GM23248 (cell line): ENCODE measurements at regions not wholly inside any gene's neighbourhood (a gene's known extent, or its start where the extent isn't known, plus 50 kb on each side); places are given as distances from the start of the nearest gene placed in this dataset.

Experiments
- DNase-seq: peaks from one replicate; pipeline ENCODE4 v3.0.0-alpha.2; 2015
- H2AFZ ChIP-seq: fragments of 200-600 bp; sonication (generic); 2 replicates; pipeline ENCODE4 v1.6.1; 2016; ENCODE audit warnings: antibody characterized with exemption
- H3F3A ChIP-seq: fragments of 200-600 bp; sonication (generic); 2 replicates; pipeline ENCODE4 v1.6.1; 2016; ENCODE audit warnings: mild to moderate bottlenecking, antibody characterized with exemption, mixed run types; ENCODE audit not compliant: insufficient read depth
- H3K27ac ChIP-seq: fragments of 200-600 bp; sonication (generic); 2 replicates; pipeline ENCODE4 v1.5.1; 2016; ENCODE audit warnings: mild to moderate bottlenecking
- H3K27me3 ChIP-seq: fragments of 200-600 bp; sonication (generic); replicated peaks from 2 replicates; pipeline ENCODE4 v1.6.1; 2016; ENCODE audit warnings: mild to moderate bottlenecking; ENCODE audit not compliant: insufficient read depth
- H3K36me3 ChIP-seq: fragments of 200-600 bp; sonication (generic); 2 replicates; pipeline ENCODE4 v1.6.1; 2016; ENCODE audit warnings: low read depth, mild to moderate bottlenecking
- H3K4me1 ChIP-seq: fragments of 200-600 bp; sonication (generic); 2 replicates; pipeline ENCODE4 v1.6.1; 2016; ENCODE audit warnings: mild to moderate bottlenecking; ENCODE audit not compliant: insufficient read depth
- H3K4me2 ChIP-seq: fragments of 200-600 bp; sonication (generic); one replicate; pipeline ENCODE4 v1.6.1; 2016; ENCODE audit warnings: mild to moderate bottlenecking; ENCODE audit not compliant: unreplicated experiment
- H3K4me3 ChIP-seq: fragments of 200-600 bp; sonication (generic); 2 replicates; pipeline ENCODE4 v1.5.1; 2016; ENCODE audit warnings: mild to moderate bottlenecking
- H3K79me2 ChIP-seq: fragments of 200-600 bp; sonication (generic); 2 replicates; pipeline ENCODE4 v1.6.1; 2016; ENCODE audit warnings: mild to moderate bottlenecking; ENCODE audit not compliant: insufficient read depth
- H3K9ac ChIP-seq: fragments of 200-600 bp; sonication (generic); 2 replicates; pipeline ENCODE4 v1.6.1; 2016; ENCODE audit warnings: mild to moderate bottlenecking
- H3K9me2 ChIP-seq: fragments of 200-600 bp; sonication (generic); 2 replicates; pipeline ENCODE4 v1.6.1; 2016; ENCODE audit warnings: mixed run types, mild to moderate bottlenecking, moderate library complexity; ENCODE audit not compliant: insufficient read depth
- H3K9me3 ChIP-seq: fragments of 200-600 bp; sonication (generic); one replicate; pipeline ENCODE4 v1.6.1; 2017; ENCODE audit warnings: low read depth
- H4K20me1 ChIP-seq: fragments of 200-600 bp; sonication (generic); 2 replicates; pipeline ENCODE4 v1.6.0; 2016; ENCODE audit not compliant: insufficient read depth
- EZH2 ChIP-seq: fragments of 200-600 bp; sonication (generic); IDR thresholded peaks from 2 replicates; pipeline ENCODE4 v1.6.1; 2018; ENCODE audit warnings: antibody characterized with exemption, mild to moderate bottlenecking; ENCODE audit not compliant: insufficient read depth, poor library complexity, severe bottlenecking
- EZH2phosphoT487 ChIP-seq: fragments of 200-600 bp; sonication (generic); IDR thresholded peaks from 2 replicates; pipeline ENCODE4 v1.6.1; 2018; ENCODE audit warnings: antibody characterized with exemption, moderate library complexity, mild to moderate bottlenecking, low read depth; ENCODE audit not compliant: insufficient read depth
- WGBS, 2 experiments: methylation state at CpG; one replicate each; pipeline ENCODE4 v1.1.6; 2015 to 2017; ENCODE audit warnings: low lambda C conversion rate in 2 of 2, low coverage in 1 of 2; ENCODE audit errors: missing lambda C conversion rate in 2 of 2; 5-methylcytosine and 5-hydroxymethylcytosine counted together
- in situ Hi-C: fragments of 300-500 bp; cut with MboI; formaldehyde crosslinking; loops from 2 replicates; pipeline ENCODE4 v1.15.0; 2020

GRCh38 chr16:52630711-52631110, 83.8 kb upstream of the TOX3 start:
- H3K4me2 ChIP-seq: no peak overlapping the region
- DNase-seq: no peak
- 0 to 4% methylated on average over 2 of the region's 2 CpGs for WGBS, 2 experiments
- in situ Hi-C loops: no loop called here
- no peak overlapping the region for H3K27ac ChIP-seq
- no peaks in the 10 kb centered on the region for H3K4me1 ChIP-seq
- no peak overlapping the region for H3K9ac ChIP-seq
- no peaks in the 10 kb centered on the region for H3K9me3 ChIP-seq
- H3F3A ChIP-seq: no peaks in the 10 kb centered on the region
- no peaks in the 10 kb centered on the region for H4K20me1 ChIP-seq
- no peak overlapping the region for H2AFZ ChIP-seq
- H3K9me2 ChIP-seq: no peaks in the 10 kb centered on the region
- H3K79me2 ChIP-seq: no peaks in the 10 kb centered on the region
- no peaks in the 10 kb centered on the region for H3K36me3 ChIP-seq
- TF ChIP-seq EZH2phosphoT487: no peak
- TF ChIP-seq EZH2: no peak
- no peaks in the 10 kb centered on the region for H3K27me3 ChIP-seq
- no peak overlapping the region for H3K4me3 ChIP-seq

GRCh38 chr16:52629296-52629695, 82.4 kb upstream of the TOX3 start:
- Histone ChIP-seq H3K27me3 (no peaks in the 10 kb centered on the region), H3K79me2 (no peaks in the 10 kb centered on the region), H3F3A (no peaks in the 10 kb centered on the region), H3K4me3 (no peak overlapping the region), H3K9me3 (no peaks in the 10 kb centered on the region), H2AFZ (no peak overlapping the region), H3K4me1 (no peaks in the 10 kb centered on the region), H3K9me2 (no peaks in the 10 kb centered on the region), H3K27ac (no peak overlapping the region), H3K36me3 (no peaks in the 10 kb centered on the region), H3K9ac (no peak overlapping the region), H4K20me1 (no peaks in the 10 kb centered on the region), H3K4me2 (no peak overlapping the region)
- in situ Hi-C loops: no loop called here
- TF ChIP-seq EZH2 (no peak), EZH2phosphoT487 (no peak)
- peak; percentile 0 for DNase-seq
- 6 to 8% methylated on average over 4 of the region's 4 CpGs for WGBS, 2 experiments

- no peak for DNase-seq
- Histone ChIP-seq H3K27me3 (no peaks in the 10 kb centered on the region), H3K4me1 (no peaks in the 10 kb centered on the region), H3K9me2 (no peaks in the 10 kb centered on the region), H3K27ac (no peak overlapping the region), H3F3A (no peaks in the 10 kb centered on the region), H3K9me3 (no peaks in the 10 kb centered on the region), H3K4me2 (no peak overlapping the region), H3K79me2 (no peaks in the 10 kb centered on the region), H3K9ac (no peak overlapping the region), H2AFZ (no peak overlapping the region), H3K4me3 (no peak overlapping the region), H3K36me3 (no peaks in the 10 kb centered on the region), H4K20me1 (no peaks in the 10 kb centered on the region)
- TF ChIP-seq EZH2phosphoT487 (no peak), EZH2 (no peak)
- in situ Hi-C loops: no loop called here
- WGBS, 2 experiments: 19 to 20% methylated on average over 2 of the region's 2 CpGs
Measured at GRCh38 chr16:52624891-52625290, 77.9 kb upstream of the TOX3 start.

- no peaks in the 10 kb centered on the region for H3F3A ChIP-seq
- H3K4me2 ChIP-seq: no peak overlapping the region
- no peak overlapping the region for H2AFZ ChIP-seq
- 25 to 26% methylated on average over 5 of the region's 5 CpGs for WGBS, 2 experiments
- no peak overlapping the region for H3K9ac ChIP-seq
- no peaks in the 10 kb centered on the region for H3K79me2 ChIP-seq
- in situ Hi-C loops: no loop called here
- no peak overlapping the region for H3K27ac ChIP-seq
- H3K4me3 ChIP-seq: no peak overlapping the region
- H3K4me1 ChIP-seq: no peaks in the 10 kb centered on the region
- no peaks in the 10 kb centered on the region for H4K20me1 ChIP-seq
- H3K27me3 ChIP-seq: no peaks in the 10 kb centered on the region
- H3K9me3 ChIP-seq: no peaks in the 10 kb centered on the region
- no peaks in the 10 kb centered on the region for H3K36me3 ChIP-seq
- DNase-seq: no peak
- no peaks in the 10 kb centered on the region for H3K9me2 ChIP-seq
- TF ChIP-seq EZH2 (no peak), EZH2phosphoT487 (no peak)
Measured at GRCh38 chr16:52621651-52622050, 74.7 kb upstream of the TOX3 start.
